Astrocyte of the cerebellum (primary cell): ENCODE measurements at regions not wholly inside any gene's neighbourhood (a gene's known extent, or its start where the extent isn't known, plus 50 kb on each side); places are given as distances from the start of the nearest gene placed in this dataset.

Source experiments
- DNase-seq: peaks from one replicate; pipeline ENCODE4 v3.0.0-alpha.2; 2011; ENCODE audit warnings: low read depth
- H3K4me3 ChIP-seq: 2 replicates; pipeline ENCODE4 v1.5.1; 2011; ENCODE audit warnings: mild to moderate bottlenecking, low read depth, low read length, moderate library complexity
- in situ Hi-C: cut with HindIII; loops from 2 replicates; pipeline ENCODE4 v1.10.0; 2017; ENCODE audit warnings: low sequenced_read_pairs
- TF ChIP-seq, protein P1 (sequence below): IDR thresholded peaks from 2 replicates; pipeline ENCODE4 v1.5.1; 2012; ENCODE audit warnings: low read length, low read depth, moderate library complexity, mild to moderate bottlenecking; ENCODE audit errors: missing control alignments

- TF ChIP-seq, protein P1, sequence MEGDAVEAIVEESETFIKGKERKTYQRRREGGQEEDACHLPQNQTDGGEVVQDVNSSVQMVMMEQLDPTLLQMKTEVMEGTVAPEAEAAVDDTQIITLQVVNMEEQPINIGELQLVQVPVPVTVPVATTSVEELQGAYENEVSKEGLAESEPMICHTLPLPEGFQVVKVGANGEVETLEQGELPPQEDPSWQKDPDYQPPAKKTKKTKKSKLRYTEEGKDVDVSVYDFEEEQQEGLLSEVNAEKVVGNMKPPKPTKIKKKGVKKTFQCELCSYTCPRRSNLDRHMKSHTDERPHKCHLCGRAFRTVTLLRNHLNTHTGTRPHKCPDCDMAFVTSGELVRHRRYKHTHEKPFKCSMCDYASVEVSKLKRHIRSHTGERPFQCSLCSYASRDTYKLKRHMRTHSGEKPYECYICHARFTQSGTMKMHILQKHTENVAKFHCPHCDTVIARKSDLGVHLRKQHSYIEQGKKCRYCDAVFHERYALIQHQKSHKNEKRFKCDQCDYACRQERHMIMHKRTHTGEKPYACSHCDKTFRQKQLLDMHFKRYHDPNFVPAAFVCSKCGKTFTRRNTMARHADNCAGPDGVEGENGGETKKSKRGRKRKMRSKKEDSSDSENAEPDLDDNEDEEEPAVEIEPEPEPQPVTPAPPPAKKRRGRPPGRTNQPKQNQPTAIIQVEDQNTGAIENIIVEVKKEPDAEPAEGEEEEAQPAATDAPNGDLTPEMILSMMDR, result no peak
- no peak for DNase-seq
- H3K4me3 ChIP-seq, result no peak overlapping the region
- in situ Hi-C loops, result no loop called here
Measured at GRCh38 chr12:33690562-33690961, 250.9 kb upstream of the SYT10 start.

DNA sequence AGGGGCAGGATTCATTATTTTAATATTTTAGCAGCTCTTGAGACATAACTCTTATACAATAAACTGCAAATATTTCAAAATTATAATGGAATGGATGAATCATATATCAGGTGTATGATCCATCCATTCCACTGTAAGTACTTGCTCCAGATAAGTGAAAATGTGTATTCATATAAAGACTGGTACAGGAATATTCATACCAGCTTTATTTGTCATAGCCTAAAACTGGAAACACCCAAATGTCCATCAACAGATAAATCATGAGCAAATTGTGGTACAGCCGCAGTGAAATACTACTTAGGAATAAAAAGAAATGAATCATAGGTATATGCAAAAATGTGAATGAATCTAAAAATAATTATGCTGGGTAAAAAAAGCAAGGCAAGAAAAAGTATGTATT, 263.6 kb upstream of the SYT10 start:
- no peak overlapping the region for H3K4me3 ChIP-seq
- in situ Hi-C loops, result no loop called here
- DNase-seq, result no peak
- TF ChIP-seq, protein P1, result no peak

GRCh38 chr12:33706927-33707326, 267.3 kb upstream of the SYT10 start:
- no peak overlapping the region for H3K4me3 ChIP-seq
- in situ Hi-C loops, result no loop called here
- no peak for DNase-seq
- TF ChIP-seq, protein P1, result no peak

GRCh38 chr12:33708935-33709334, 269.3 kb upstream of the SYT10 start:
- TF ChIP-seq, protein P1, result no peak
- H3K4me3 ChIP-seq, result no peak overlapping the region
- in situ Hi-C loops, result no loop called here
- DNase-seq, result no peak

DNA sequence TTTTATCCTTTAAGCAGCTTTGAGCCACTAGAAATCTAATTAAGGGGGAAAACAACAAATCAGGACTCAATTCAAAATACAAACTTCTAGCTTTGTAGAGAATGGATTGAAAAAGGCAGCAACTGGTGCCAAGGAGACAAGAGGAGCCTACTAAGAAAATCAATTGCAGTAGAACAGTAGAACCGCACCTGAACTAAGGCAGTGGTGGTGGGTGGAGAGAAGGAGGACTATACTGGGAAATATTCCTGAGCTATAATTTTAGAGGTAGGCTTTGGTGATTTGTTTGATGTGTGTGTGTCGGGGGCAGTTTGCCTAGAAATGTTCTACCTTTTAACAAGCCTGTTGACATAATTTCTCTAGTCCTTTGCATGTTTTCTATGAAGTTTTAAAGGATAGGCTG, 270.9 kb upstream of the SYT10 start:
- in situ Hi-C loops, result no loop called here
- H3K4me3 ChIP-seq, result no peak overlapping the region
- no peak for DNase-seq

DNA sequence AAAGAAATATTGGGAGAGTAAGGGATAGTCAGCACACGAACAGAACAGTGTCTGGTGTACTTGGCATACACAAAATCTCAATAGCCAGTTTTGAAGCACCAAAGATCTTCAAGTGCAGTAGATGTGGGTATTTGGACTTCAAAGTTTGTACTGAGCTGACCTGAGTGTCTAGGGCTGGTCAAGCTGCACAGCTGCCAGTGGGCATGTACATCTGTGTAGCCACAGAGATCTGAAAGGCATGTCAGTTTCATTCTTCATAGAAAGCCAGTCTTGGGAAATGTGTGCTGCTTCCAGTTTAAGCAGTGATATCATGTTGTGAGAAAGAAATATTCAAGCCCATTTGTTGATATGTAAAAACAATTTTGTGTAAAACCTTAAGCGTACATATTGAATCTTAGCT, 279.0 kb upstream of the SYT10 start:
- DNase-seq, result no peak
- H3K4me3 ChIP-seq, result no peak overlapping the region
- TF ChIP-seq, protein P1, result no peak
- in situ Hi-C loops, result no loop called here

More for the DNA sequence above, 270.9 kb upstream of the SYT10 start:
- TF ChIP-seq, protein P1, result no peak

DNA sequence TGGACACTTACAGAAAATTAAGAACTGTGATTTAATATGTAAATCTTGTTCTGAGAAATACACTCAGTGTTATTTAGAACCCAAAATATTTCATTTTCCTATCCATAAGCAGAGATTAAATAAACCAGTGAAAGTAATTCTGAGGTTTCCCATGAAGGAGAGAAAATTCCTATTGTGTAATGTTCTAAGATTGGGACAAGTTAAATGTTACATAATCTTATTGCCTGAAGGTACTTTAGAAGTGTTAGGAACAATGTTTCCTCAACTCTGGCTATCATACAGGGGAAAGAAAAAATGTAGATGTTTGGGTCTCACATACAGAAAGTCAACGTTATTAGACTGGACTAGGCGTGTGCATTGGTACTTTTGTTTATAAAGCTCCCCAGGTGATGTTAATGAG, 281.9 kb upstream of the SYT10 start:
- in situ Hi-C loops, result no loop called here
- DNase-seq, result no peak
- TF ChIP-seq, protein P1, result no peak
- no peak overlapping the region for H3K4me3 ChIP-seq
